GM12878 (cell line): ENCODE measurements at regions not wholly inside any gene's neighbourhood (a gene's known extent, or its start where the extent isn't known, plus 50 kb on each side); places are given as distances from the start of the nearest gene placed in this dataset.

Experiments used
- ATAC-seq: fragments of 200-7000 bp; cut with Tn5 transposase; 3 replicates; pipeline ENCODE4 v1.9.1; 2020; ENCODE audit warnings: mild to moderate bottlenecking, moderate library complexity
- BruUV-seq: library from RNA; stranded (reverse); fragments of 400-500 nt; replicated peaks from 2 replicates; lab custom pipeline; 2021; lab: Mats Ljungman, UMichigan
- CTCF ChIA-PET: fragments of 300-600 bp; sonication (Branson Sonifier 250); formaldehyde crosslinking; extraction: SDS; loops from one replicate; lab custom pipeline; 2021; ENCODE audit warnings: inconsistent platforms; lab: Yijun Ruan, JAX
- POLR2A ChIA-PET: fragments of 350-600 bp; formaldehyde crosslinking; extraction: SDS; loops from one replicate; lab custom pipeline; 2021; ENCODE audit warnings: inconsistent platforms; lab: Charles Lee
- RAD21 ChIA-PET: fragments of 300-600 bp; sonication (Branson Sonifier 250); formaldehyde crosslinking; loops from one replicate; lab custom pipeline; 2023; ENCODE audit warnings: antibody characterized with exemption; ENCODE audit not compliant: unreplicated experiment; lab: Charles Lee
- SMC1A ChIA-PET: fragments of 300-600 bp; sonication (Branson Sonifier 250); formaldehyde crosslinking; loops from one replicate; lab custom pipeline; 2023; ENCODE audit not compliant: unreplicated experiment, uncharacterized antibody; lab: Charles Lee
- DNase-seq: peaks from one replicate; pipeline ENCODE4 v3.0.0-alpha.2; 2011; ENCODE audit warnings: low read depth, low spot score
- FAIRE-seq: peaks from 3 replicates; lab custom pipeline; 2011; peaks lifted over from hg19 to GRCh38; lab: Jason Lieb, UNC
- H2AFZ ChIP-seq: 2 replicates; pipeline ENCODE4 v1.6.0; 2011; ENCODE audit warnings: low read depth, low read length, control low read depth; ENCODE audit not compliant: control insufficient read depth
- H3K27ac ChIP-seq: 2 replicates; pipeline ENCODE4 v1.5.1; 2011; ENCODE audit warnings: control low read depth; ENCODE audit not compliant: control insufficient read depth, insufficient read depth
- H3K27me3 ChIP-seq, 2 experiments: replicated peaks in 1 of 2; 2 replicates each; pipeline versions ENCODE4 v1.6.0 to v1.6.1; 2011; ENCODE audit warnings: low read length in 1 of 2; ENCODE audit not compliant: control insufficient read depth in 2 of 2, insufficient read depth in 2 of 2
- H3K36me3 ChIP-seq, 2 experiments: 2 replicates each; pipeline ENCODE4 v1.5.1; 2011; ENCODE audit warnings: low read length in 1 of 2; ENCODE audit not compliant: control insufficient read depth in 2 of 2, insufficient read depth in 2 of 2
- H3K4me1 ChIP-seq: 2 replicates; pipeline ENCODE4 v1.6.1; 2011; ENCODE audit warnings: mild to moderate bottlenecking, low read length, moderate library complexity, mixed read lengths; ENCODE audit not compliant: control insufficient read depth, insufficient read depth
- H3K4me2 ChIP-seq: 2 replicates; pipeline ENCODE4 v1.6.0; 2011; ENCODE audit warnings: control low read depth; ENCODE audit not compliant: control insufficient read depth, insufficient read depth
- H3K4me3 ChIP-seq: fragments of 200-600 bp; sonication (generic); 2 replicates; pipeline ENCODE4 v1.5.1; 2016
- H3K79me2 ChIP-seq: 2 replicates; pipeline ENCODE4 v1.6.0; 2011; ENCODE audit warnings: low read length; ENCODE audit not compliant: control insufficient read depth, insufficient read depth
- H3K9ac ChIP-seq: 2 replicates; pipeline ENCODE4 v1.8.0; 2011; ENCODE audit warnings: low read length, control low read depth, mixed read lengths; ENCODE audit not compliant: control insufficient read depth, insufficient read depth
- H3K9me3 ChIP-seq: replicated peaks from 3 replicates; pipeline ENCODE4 v1.5.1; 2011; ENCODE audit warnings: mild to moderate bottlenecking, low read length; ENCODE audit not compliant: control insufficient read depth, insufficient read depth
- H4K20me1 ChIP-seq: 2 replicates; pipeline ENCODE4 v1.6.0; 2011; ENCODE audit not compliant: control insufficient read depth, insufficient read depth
- DPF2 ChIP-seq: fragments of 450-650 bp; IDR thresholded peaks from 2 replicates; pipeline ENCODE4 v1.6.1; 2017; ENCODE audit warnings: mild to moderate bottlenecking
- IKZF1 ChIP-seq: fragments of 450-650 bp; conservative IDR thresholded peaks from 2 replicates; pipeline ENCODE4 v1.6.1; 2017; ENCODE audit warnings: antibody characterized with exemption, mild to moderate bottlenecking
- IRF4 ChIP-seq: IDR thresholded peaks from 2 replicates; pipeline ENCODE4 v1.6.1; 2011; ENCODE audit warnings: low read depth, low read length
- TBL1XR1 ChIP-seq: IDR thresholded peaks from 2 replicates; pipeline ENCODE4 v1.6.1; 2012; ENCODE audit warnings: low read depth, low read length, improper control_type of control experiment
- TCF12 ChIP-seq: IDR thresholded peaks from 2 replicates; pipeline ENCODE4 v1.6.1; 2011; ENCODE audit warnings: low read depth, mild to moderate bottlenecking, low read length
- WGBS: methylation state at CpG from one replicate; pipeline ENCODE4 v1.1.6; 2016; ENCODE audit warnings: low lambda C conversion rate; ENCODE audit not compliant: insufficient replicate concordance, insufficient coverage; ENCODE audit errors: missing lambda C conversion rate; 5-methylcytosine and 5-hydroxymethylcytosine counted together
- in situ Hi-C: fragments of 300-500 bp; cut with MboI; formaldehyde crosslinking; loops from 9 replicates; pipeline ENCODE4 v1.14.3; 2018; ENCODE audit warnings: mixed read lengths
- intact Hi-C: fragments of 100-400 bp; cut with micrococcal nuclease; formaldehyde crosslinking; loops from one replicate; pipeline ENCODE4 v1.14.2; 2022; ENCODE audit not compliant: unreplicated experiment
- TF ChIP-seq, protein P1 (sequence below): fragments of 450-650 bp; IDR thresholded peaks from 2 replicates; pipeline ENCODE4 v1.6.1; 2017; ENCODE audit warnings: borderline replicate concordance
- TF ChIP-seq, protein P2 (sequence below): fragments of 150-350 bp; IDR thresholded peaks from 2 replicates; pipeline ENCODE4 v1.6.1; 2016; ENCODE audit warnings: low read depth, low read length

DNA sequence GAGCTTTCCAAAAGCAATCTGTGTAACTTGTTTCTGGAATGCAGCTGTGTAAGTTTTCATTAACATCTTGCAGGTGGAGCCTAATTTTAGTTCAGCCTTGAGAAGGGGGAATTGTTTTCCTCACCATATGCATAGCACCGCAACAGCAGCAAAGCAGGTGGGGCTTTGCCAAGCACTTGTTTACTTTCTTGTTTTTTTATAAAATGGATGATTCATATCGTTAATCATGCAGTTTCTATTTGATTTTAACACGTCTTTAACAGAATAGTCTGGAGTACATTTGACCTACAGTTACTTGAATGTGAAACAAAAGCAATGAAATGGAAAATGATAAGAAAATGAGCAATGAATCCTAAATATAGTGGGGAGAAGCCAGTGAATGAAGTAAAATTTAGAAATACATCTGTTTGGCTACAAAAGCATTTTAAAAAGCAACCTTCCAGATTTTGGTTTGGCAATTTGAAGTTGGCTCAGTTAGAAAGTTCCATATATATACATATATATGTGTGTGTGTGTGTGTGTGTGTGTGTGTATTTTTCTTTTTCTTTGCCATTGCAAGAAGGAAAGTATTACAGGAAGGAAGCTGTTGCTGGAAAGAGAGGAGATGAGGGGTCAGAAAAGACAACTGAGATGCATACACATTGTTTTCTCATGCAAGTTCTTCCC, 119.0 kb upstream of the ADGRL2 start (continued):
- TF ChIP-seq, protein P1, sequence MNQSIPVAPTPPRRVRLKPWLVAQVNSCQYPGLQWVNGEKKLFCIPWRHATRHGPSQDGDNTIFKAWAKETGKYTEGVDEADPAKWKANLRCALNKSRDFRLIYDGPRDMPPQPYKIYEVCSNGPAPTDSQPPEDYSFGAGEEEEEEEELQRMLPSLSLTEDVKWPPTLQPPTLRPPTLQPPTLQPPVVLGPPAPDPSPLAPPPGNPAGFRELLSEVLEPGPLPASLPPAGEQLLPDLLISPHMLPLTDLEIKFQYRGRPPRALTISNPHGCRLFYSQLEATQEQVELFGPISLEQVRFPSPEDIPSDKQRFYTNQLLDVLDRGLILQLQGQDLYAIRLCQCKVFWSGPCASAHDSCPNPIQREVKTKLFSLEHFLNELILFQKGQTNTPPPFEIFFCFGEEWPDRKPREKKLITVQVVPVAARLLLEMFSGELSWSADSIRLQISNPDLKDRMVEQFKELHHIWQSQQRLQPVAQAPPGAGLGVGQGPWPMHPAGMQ = no peak
- peak; percentile 35; the same call in 1 of the 2 replicates for TF ChIP-seq IRF4
- 0 out of 2 replicates have a peak, but pooled peaks have one; percentile 53 for TF ChIP-seq TCF12
- no peak for TF ChIP-seq TBL1XR1

DNA sequence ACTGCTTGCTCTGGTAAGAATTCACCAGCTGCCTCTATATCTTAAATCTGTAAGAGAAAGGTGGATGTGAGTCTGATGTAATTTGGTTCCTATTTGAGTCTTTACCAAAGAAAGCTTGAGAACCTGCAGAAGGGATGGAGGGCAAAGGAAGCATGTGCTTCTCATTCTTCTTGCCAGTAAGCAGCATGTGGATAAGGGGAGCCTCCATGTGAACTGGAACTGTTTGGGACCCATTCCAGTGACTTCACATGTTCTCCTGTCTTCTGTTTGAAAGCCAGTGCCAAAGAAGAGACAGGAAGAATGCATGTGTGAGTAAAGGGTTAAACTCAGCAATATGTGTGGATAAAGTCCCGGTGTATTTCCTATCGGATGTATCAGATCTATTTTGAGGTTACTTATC, 119.6 kb upstream of the ADGRL2 start:
- Histone ChIP-seq H2AFZ (no peak overlapping the region), H3K27ac (no peak overlapping the region)
- intact Hi-C loops = loop anchor here (5.0 kb wide), 1 partner anchor 79 kb away; no protein-coding TSS in a partner anchor

More for the DNA sequence above, 119.6 kb upstream of the ADGRL2 start:
- BruUV-seq = no TSS peak
- DNase-seq = no peak
- SMC1A ChIA-PET = interaction anchor here (0.7 to 1.3 kb wide), 9 partner anchors 9 to 131 kb away, joined by 3 to 5 read pairs (median 3); no protein-coding TSS in a partner anchor
- no peak overlapping the region for H3K9ac ChIP-seq
- RAD21 ChIA-PET = interaction anchor here (1.1 to 2.1 kb wide), 4 partner anchors 51 to 135 kb away, joined by 3 to 7 read pairs (median 3); no protein-coding TSS in a partner anchor
- CTCF ChIA-PET = interaction anchor here (1.6 kb wide), 1 partner anchor 132 kb away, joined by 6 read pairs; no protein-coding TSS in a partner anchor
- H3K79me2 ChIP-seq = no peaks in the 10 kb centered on the region
- in situ Hi-C loops = no loop called here
- TF ChIP-seq, protein P2, sequence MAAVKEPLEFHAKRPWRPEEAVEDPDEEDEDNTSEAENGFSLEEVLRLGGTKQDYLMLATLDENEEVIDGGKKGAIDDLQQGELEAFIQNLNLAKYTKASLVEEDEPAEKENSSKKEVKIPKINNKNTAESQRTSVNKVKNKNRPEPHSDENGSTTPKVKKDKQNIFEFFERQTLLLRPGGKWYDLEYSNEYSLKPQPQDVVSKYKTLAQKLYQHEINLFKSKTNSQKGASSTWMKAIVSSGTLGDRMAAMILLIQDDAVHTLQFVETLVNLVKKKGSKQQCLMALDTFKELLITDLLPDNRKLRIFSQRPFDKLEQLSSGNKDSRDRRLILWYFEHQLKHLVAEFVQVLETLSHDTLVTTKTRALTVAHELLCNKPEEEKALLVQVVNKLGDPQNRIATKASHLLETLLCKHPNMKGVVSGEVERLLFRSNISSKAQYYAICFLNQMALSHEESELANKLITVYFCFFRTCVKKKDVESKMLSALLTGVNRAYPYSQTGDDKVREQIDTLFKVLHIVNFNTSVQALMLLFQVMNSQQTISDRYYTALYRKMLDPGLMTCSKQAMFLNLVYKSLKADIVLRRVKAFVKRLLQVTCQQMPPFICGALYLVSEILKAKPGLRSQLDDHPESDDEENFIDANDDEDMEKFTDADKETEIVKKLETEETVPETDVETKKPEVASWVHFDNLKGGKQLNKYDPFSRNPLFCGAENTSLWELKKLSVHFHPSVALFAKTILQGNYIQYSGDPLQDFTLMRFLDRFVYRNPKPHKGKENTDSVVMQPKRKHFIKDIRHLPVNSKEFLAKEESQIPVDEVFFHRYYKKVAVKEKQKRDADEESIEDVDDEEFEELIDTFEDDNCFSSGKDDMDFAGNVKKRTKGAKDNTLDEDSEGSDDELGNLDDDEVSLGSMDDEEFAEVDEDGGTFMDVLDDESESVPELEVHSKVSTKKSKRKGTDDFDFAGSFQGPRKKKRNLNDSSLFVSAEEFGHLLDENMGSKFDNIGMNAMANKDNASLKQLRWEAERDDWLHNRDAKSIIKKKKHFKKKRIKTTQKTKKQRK = no peak
- no peak for TF ChIP-seq DPF2
- no peak; the same call in 1 of the 2 replicates for TF ChIP-seq IKZF1
- TF ChIP-seq, all 136 proteins: peak for 0
- H3K4me2 ChIP-seq = no peak overlapping the region
- no peaks in the 10 kb centered on the region for H3K9me3 ChIP-seq
- FAIRE-seq = no peak
- peak; percentile 54 for ATAC-seq
- WGBS = 91% methylated on average over 2 of the region's 2 CpGs
- no peaks in the 10 kb centered on the region for H3K27me3 ChIP-seq
- POLR2A ChIA-PET = no interaction called here
- H3K36me3 ChIP-seq = no peaks in the 10 kb centered on the region
- H3K4me3 ChIP-seq = no peak overlapping the region
- H3K4me1 ChIP-seq = no peaks in the 10 kb centered on the region
- no peaks in the 10 kb centered on the region for H4K20me1 ChIP-seq
